ENCODE measurements at regions not wholly inside any gene's neighbourhood (a gene's known extent, or its start where the extent isn't known, plus 50 kb on each side); places are given as distances from the start of the nearest gene placed in this dataset.

DNA sequence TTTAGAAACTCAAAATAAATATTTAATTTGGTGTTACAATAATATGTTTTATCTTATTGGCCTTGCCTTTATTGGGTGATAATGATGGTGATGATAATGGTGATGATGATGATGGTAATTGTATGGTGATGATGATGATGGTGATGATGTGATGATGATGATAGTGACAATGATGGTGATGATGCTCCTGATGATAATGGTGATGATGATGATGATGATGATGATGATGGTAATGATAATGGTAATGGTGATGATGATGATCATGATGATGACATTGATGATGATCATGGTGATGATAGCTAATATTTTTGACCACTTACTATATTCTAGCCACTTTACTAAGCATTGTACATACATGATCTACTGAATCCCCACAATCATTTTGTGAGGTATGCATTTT is 1548.6 kb upstream of the TMEM132C start:
- in situ Hi-C loops (cut with HindIII; ENCODE audit: low pct_ligation_motif_present, low sequenced_read_pairs) = no loop called here
- no peaks in the 10 kb centered on the region for H3K36me3 ChIP-seq (replicated peaks)
- no peaks in the 10 kb centered on the region for H3K27me3 ChIP-seq (replicated peaks)
- DNase-seq = no peak
- H3K27ac ChIP-seq = no peak overlapping the region
- TF ChIP-seq, protein P1, sequence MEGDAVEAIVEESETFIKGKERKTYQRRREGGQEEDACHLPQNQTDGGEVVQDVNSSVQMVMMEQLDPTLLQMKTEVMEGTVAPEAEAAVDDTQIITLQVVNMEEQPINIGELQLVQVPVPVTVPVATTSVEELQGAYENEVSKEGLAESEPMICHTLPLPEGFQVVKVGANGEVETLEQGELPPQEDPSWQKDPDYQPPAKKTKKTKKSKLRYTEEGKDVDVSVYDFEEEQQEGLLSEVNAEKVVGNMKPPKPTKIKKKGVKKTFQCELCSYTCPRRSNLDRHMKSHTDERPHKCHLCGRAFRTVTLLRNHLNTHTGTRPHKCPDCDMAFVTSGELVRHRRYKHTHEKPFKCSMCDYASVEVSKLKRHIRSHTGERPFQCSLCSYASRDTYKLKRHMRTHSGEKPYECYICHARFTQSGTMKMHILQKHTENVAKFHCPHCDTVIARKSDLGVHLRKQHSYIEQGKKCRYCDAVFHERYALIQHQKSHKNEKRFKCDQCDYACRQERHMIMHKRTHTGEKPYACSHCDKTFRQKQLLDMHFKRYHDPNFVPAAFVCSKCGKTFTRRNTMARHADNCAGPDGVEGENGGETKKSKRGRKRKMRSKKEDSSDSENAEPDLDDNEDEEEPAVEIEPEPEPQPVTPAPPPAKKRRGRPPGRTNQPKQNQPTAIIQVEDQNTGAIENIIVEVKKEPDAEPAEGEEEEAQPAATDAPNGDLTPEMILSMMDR (IDR thresholded peaks at IDR 0.05; ENCODE audit: low read depth, low read length, missing control alignments) = no peak
- H3K4me3 ChIP-seq (ENCODE audit: low read depth, low read length) = no peak overlapping the region

DNA sequence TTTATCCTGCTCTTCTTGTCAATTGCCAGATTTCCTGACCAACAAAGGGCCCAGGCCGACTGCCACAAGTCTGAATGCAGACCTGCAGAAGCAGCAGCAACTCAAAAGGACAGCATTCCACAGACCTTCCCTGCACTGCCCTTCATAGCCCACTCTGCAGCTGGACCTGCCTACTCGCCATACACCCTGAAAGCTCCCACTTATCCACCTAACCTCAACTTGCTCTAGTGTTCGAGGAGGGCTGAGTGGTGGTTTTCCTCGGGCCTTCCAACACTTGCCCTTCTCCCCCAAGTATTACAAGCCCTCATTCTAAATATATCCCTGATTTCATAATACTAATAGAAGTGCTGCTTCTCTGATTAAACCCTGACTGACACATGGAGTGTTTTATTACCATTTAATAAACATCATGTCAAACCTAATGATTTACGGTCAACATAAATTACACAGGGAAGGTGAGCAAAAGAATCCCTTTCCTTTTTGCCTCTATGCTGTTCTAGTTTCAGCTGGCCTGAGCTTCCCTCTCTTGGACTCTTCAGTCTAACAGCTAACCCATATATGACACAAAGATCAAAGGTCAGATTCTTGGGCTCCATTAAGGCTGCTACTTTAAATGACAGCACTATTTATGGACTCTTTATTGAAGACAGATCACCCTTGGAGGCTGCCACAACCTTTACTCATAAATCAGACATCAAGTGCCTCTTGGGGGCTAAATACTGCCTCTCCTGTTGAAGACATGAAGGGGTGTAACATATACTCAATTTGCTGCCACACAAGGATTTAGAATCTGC is 1546.9 kb upstream of the TMEM132C start:
- in situ Hi-C loops (cut with HindIII; ENCODE audit: low pct_ligation_motif_present, low sequenced_read_pairs) = no loop called here
- H3K4me3 ChIP-seq (ENCODE audit: low read depth, low read length) = no peak overlapping the region
- H3K36me3 ChIP-seq (replicated peaks) = no peaks in the 10 kb centered on the region
- no peak overlapping the region for H3K27ac ChIP-seq
- no peaks in the 10 kb centered on the region for H3K27me3 ChIP-seq (replicated peaks)
- TF ChIP-seq, protein P1 (IDR thresholded peaks at IDR 0.05; ENCODE audit: low read depth, low read length, missing control alignments) = no peak
- no peak for DNase-seq

DNA sequence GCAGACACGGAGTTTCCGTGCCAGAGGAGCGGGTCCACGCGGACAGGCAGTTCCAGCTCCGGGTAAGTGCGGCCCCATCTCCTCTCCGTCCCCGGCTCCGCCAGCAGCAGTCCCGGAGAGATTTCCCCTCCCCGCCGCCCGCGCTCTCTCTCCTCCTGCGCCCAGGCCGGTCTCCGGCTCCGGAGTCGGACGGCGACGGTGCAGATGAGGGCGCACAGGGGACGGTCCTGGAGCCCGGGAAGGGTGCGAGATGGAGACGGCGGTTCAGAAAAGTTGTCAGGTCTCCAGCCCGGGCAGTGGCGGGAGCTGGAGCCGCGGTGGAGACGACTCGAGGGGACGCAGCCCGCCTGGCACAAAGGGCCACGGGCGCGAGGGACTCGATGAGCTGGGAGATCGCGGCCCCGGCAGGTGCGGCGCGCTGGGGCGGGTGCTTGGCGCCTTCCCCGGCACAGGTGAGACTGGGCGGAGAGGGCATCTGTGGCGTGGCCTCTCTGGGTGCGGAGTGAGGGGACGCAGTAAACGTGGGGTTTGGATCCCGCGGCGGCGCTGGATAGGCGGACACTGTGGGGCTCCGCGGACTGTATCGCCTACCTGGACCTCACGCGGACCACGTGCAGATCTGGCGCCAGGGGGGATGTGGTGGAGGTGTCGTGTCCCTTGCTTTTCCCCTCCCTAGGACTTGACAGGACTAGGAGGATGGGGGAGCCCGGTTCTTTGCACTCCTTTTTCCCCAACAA is 1540.3 kb upstream of the TMEM132C start:
- no peak for DNase-seq
- no peaks in the 10 kb centered on the region for H3K36me3 ChIP-seq (replicated peaks)
- H3K4me3 ChIP-seq (ENCODE audit: low read depth, low read length) = no peak overlapping the region
- TF ChIP-seq, protein P1 (IDR thresholded peaks at IDR 0.05; ENCODE audit: low read depth, low read length, missing control alignments) = no peak
- no peaks in the 10 kb centered on the region for H3K27me3 ChIP-seq (replicated peaks)
- in situ Hi-C loops (cut with HindIII; ENCODE audit: low pct_ligation_motif_present, low sequenced_read_pairs) = no loop called here
- no peak overlapping the region for H3K27ac ChIP-seq

DNA sequence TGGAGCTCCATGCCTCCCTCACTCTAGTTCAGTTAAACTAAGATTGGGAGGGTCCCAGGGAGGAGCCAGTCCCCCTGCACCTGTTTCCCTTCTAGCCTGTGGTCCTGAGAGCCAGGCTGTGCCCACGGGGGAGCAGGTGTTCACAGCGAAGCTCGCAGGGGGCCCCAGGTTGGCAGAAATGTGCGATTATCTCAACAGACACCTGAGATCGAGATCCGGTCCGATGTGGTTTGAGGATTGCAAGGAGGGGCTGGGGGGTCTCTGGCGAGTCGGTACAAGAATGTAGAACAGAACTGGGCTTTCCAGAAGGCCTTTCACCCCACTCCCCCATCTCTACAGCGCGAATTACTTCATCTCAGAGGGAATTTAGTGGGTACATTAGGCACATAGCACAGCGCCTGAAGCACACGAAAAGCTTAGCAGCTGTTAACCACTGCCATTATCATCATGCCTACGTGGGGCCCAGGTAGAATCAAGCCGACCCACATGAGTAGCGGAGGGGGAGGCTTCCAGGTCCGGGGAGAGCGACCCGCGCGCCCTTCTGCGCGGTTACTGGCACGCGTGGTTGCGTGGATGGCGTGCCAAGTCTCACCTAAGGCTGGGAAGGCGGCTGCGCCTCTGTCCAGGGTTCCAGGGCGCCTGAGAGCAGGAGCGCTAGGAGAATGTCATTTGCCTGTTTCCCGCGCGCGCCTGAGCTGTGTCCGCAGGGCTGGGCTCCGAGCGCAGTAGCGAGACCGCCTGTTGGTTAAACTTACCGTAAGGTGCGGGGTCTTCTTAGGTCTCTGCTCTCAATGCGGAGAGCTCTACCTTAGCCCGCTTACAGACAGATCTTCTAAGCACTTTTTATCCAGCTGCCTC is 1539.5 kb upstream of the TMEM132C start:
- in situ Hi-C loops (cut with HindIII; ENCODE audit: low pct_ligation_motif_present, low sequenced_read_pairs) = no loop called here

DNA sequence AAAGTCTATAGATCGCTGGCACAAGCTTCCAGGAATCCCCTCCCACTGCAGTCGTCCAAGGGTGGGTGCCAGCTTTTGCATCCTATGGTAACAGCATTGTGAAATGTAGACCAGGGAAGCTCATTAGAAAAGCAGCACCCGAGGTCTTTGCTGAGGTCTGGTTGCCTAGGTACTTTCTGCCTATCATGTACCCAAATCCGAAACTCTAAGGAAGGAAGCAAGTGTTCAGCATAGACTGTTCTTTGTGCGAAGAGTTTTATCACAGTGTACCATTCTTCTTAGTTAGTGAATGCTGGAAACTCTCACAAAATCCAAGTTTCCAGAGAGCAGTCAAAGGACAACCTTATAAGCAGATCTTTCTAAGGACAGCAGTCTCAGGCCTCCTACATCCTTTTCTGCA is 1532.7 kb upstream of the TMEM132C start:
- Histone ChIP-seq H3K4me3 (ENCODE audit: low read depth, low read length) (no peak overlapping the region), H3K27me3 (replicated peaks) (no peaks in the 10 kb centered on the region), H3K27ac (no peak overlapping the region), H3K36me3 (replicated peaks) (no peaks in the 10 kb centered on the region)
- TF ChIP-seq, protein P1 (IDR thresholded peaks at IDR 0.05; ENCODE audit: low read depth, low read length, missing control alignments) = no peak
- DNase-seq = no peak
- in situ Hi-C loops (cut with HindIII; ENCODE audit: low pct_ligation_motif_present, low sequenced_read_pairs) = no loop called here

More for the DNA sequence above, 1539.5 kb upstream of the TMEM132C start:
- DNase-seq = no peak
- H3K27ac ChIP-seq = no peak overlapping the region
- TF ChIP-seq, protein P1 (IDR thresholded peaks at IDR 0.05; ENCODE audit: low read depth, low read length, missing control alignments) = no peak
- H3K27me3 ChIP-seq (replicated peaks) = no peaks in the 10 kb centered on the region
- no peak overlapping the region for H3K4me3 ChIP-seq (ENCODE audit: low read depth, low read length)
- H3K36me3 ChIP-seq (replicated peaks) = no peaks in the 10 kb centered on the region
